HG03066 (cell line): ENCODE measurements at regions not wholly inside any gene's neighbourhood (a gene's known extent, or its start where the extent isn't known, plus 50 kb on each side); places are given as distances from the start of the nearest gene placed in this dataset.
"Not testable (repeated sequence)": the region's sequence is repeated elsewhere in the genome, so short reads cannot be mapped to it uniquely, and the experiment has no call there.

ENCODE experiments used
- ATAC-seq: cut with Tn5 transposase; IDR thresholded peaks from one replicate; pipeline ENCODE4 v1.9.1; 2021; ENCODE audit warnings: low read depth; ENCODE audit not compliant: unreplicated experiment

- no peak for ATAC-seq
These were observed 425.9 kb downstream of the EPHA3 start for GRCh38 chr3:89533275-89533674.

GRCh38 chr3:89554587-89554986 is 447.2 kb downstream of the EPHA3 start:
- not testable (repeated sequence) for ATAC-seq

- no peak for ATAC-seq
These were observed 451.3 kb downstream of the EPHA3 start for GRCh38 chr3:89558711-89559110.

- no peak for ATAC-seq
These were observed 453.1 kb downstream of the EPHA3 start for GRCh38 chr3:89560568-89560967.

GRCh38 chr3:89562373-89562772 is 455.0 kb downstream of the EPHA3 start:
- no peak for ATAC-seq

GRCh38 chr3:89565098-89565497 is 457.7 kb downstream of the EPHA3 start:
- ATAC-seq: no peak

GRCh38 chr3:89570465-89570864 is 463.0 kb downstream of the EPHA3 start:
- ATAC-seq: no peak

GRCh38 chr3:89571298-89571697 is 463.9 kb downstream of the EPHA3 start:
- no peak for ATAC-seq

GRCh38 chr3:89571707-89572106 is 464.3 kb downstream of the EPHA3 start:
- no peak for ATAC-seq

GRCh38 chr3:89572261-89572660 is 464.8 kb downstream of the EPHA3 start:
- no peak for ATAC-seq

GRCh38 chr3:89576417-89576816 is 469.0 kb downstream of the EPHA3 start:
- ATAC-seq: no peak

GRCh38 chr3:89577637-89578530 is 470.5 kb downstream of the EPHA3 start:
- ATAC-seq: no peak

- ATAC-seq: no peak
These were observed 473.4 kb downstream of the EPHA3 start for GRCh38 chr3:89580859-89581258.

- ATAC-seq: no peak
These were observed 477.0 kb downstream of the EPHA3 start for GRCh38 chr3:89584398-89584797.

- no peak for ATAC-seq
These were observed 478.8 kb downstream of the EPHA3 start for GRCh38 chr3:89586256-89586655.

GRCh38 chr3:89586676-89587075 is 479.3 kb downstream of the EPHA3 start:
- no peak for ATAC-seq

- no peak for ATAC-seq
These were observed 498.7 kb downstream of the EPHA3 start for GRCh38 chr3:89606151-89606550.

- no peak for ATAC-seq
These were observed 504.6 kb downstream of the EPHA3 start for GRCh38 chr3:89612027-89612426.

GRCh38 chr3:89613241-89613640 is 505.8 kb downstream of the EPHA3 start:
- no peak for ATAC-seq

- no peak for ATAC-seq
These were observed 510.3 kb downstream of the EPHA3 start for GRCh38 chr3:89617706-89618105.

GRCh38 chr3:89619263-89619662 is 511.8 kb downstream of the EPHA3 start:
- no peak for ATAC-seq

GRCh38 chr3:89622063-89622700 is 514.8 kb downstream of the EPHA3 start:
- ATAC-seq: no peak
